ENCODE measurements at regions not wholly inside any gene's neighbourhood (a gene's known extent, or its start where the extent isn't known, plus 50 kb on each side); places are given as distances from the start of the nearest gene placed in this dataset.

GRCh38 chr16:51376080-51376479 is 225.0 kb upstream of the SALL1 start:
- Mint-ChIP-seq H3K27ac (no peak overlapping the region), H3K36me3 (no peaks in the 10 kb centered on the region), H3K4me3 (no peak overlapping the region), H3K4me1 (no peaks in the 10 kb centered on the region), H3K9me3 (ENCODE audit: low read depth) (peaks cover 5% of the 10 kb centered on the region), H3K27me3 (no peaks in the 10 kb centered on the region)
- CTCF ChIA-PET = no interaction called here
- no peak for DNase-seq
- no peak for ATAC-seq

GRCh38 chr16:51374790-51375189 is 223.7 kb upstream of the SALL1 start:
- CTCF ChIA-PET = no interaction called here
- ATAC-seq (no peak), DNase-seq (no peak)
- Mint-ChIP-seq H3K9me3 (ENCODE audit: low read depth) (peaks cover 5% of the 10 kb centered on the region), H3K36me3 (no peaks in the 10 kb centered on the region), H3K27ac (no peak overlapping the region), H3K4me3 (no peak overlapping the region), H3K27me3 (no peaks in the 10 kb centered on the region), H3K4me1 (no peaks in the 10 kb centered on the region)

DNA sequence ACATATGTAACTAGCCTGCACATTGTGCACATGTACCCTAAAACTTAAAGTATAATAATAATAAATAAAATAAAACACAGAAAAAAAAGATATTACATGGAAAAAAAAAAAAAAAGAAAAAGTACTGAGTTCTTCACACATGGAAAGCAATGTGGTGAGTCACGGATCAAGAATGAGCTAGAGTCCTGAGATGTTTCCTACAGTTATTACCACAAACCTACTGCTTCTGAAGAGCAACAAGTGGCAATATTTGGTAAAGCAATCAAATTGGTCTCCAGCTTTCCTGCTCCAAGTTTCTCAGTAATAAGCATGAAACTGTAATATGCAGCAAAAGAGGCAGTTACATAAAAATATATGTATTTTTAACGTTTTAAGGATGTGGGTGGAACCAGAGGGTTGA is 223.3 kb upstream of the SALL1 start:
- no peaks in the 10 kb centered on the region for H3K36me3 Mint-ChIP-seq
- DNase-seq = no peak
- no peak overlapping the region for H3K27ac Mint-ChIP-seq
- no peak overlapping the region for H3K4me3 Mint-ChIP-seq
- no peak for ATAC-seq
- CTCF ChIA-PET = no interaction called here
- no peaks in the 10 kb centered on the region for H3K4me1 Mint-ChIP-seq
- H3K9me3 Mint-ChIP-seq (ENCODE audit: low read depth) = peaks cover 5% of the 10 kb centered on the region
- no peaks in the 10 kb centered on the region for H3K27me3 Mint-ChIP-seq

DNA sequence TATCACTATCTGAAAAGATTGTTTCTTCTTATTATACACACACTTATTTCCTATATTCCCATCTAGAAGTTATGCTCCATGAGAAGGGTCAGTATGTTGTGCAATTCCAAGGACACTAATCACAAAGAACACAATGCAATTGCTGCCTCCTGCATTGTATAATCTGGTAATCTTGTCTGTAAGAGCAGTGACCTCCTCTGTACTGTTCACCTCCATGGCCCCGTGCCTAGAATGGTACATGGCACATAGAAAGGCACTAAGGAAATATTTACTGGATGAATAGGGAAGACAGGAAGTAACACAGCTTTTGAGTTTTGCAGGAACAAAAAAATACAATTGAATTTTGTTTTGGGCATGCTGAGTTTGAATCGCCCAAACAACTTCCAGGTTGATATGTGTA is 214.6 kb upstream of the SALL1 start:
- H3K4me3 Mint-ChIP-seq = no peak overlapping the region
- CTCF ChIA-PET = no interaction called here
- no peak for DNase-seq
- H3K27me3 Mint-ChIP-seq = no peaks in the 10 kb centered on the region
- no peak for ATAC-seq
- peaks cover 4% of the 10 kb centered on the region for H3K9me3 Mint-ChIP-seq (ENCODE audit: low read depth)
- H3K36me3 Mint-ChIP-seq = no peaks in the 10 kb centered on the region
- H3K27ac Mint-ChIP-seq = no peak overlapping the region
- H3K4me1 Mint-ChIP-seq = no peaks in the 10 kb centered on the region

GRCh38 chr16:51359141-51359955 is 208.3 kb upstream of the SALL1 start:
- no peak for DNase-seq
- no peak for ATAC-seq
- Mint-ChIP-seq H3K9me3 (ENCODE audit: low read depth) (peaks cover 4% of the 10 kb centered on the region), H3K27me3 (no peaks in the 10 kb centered on the region), H3K36me3 (no peaks in the 10 kb centered on the region), H3K4me3 (no peak overlapping the region), H3K27ac (no peak overlapping the region), H3K4me1 (no peaks in the 10 kb centered on the region)
- CTCF ChIA-PET = no interaction called here

- ATAC-seq = no peak
- Mint-ChIP-seq H3K4me1 (no peaks in the 10 kb centered on the region), H3K9me3 (ENCODE audit: low read depth) (peaks cover 2% of the 10 kb centered on the region), H3K4me3 (no peak overlapping the region), H3K27ac (no peak overlapping the region), H3K27me3 (no peaks in the 10 kb centered on the region), H3K36me3 (no peaks in the 10 kb centered on the region)
- CTCF ChIA-PET = no interaction called here
- DNase-seq = no peak
Measured at GRCh38 chr16:51357839-51358238, 206.8 kb upstream of the SALL1 start.

DNA sequence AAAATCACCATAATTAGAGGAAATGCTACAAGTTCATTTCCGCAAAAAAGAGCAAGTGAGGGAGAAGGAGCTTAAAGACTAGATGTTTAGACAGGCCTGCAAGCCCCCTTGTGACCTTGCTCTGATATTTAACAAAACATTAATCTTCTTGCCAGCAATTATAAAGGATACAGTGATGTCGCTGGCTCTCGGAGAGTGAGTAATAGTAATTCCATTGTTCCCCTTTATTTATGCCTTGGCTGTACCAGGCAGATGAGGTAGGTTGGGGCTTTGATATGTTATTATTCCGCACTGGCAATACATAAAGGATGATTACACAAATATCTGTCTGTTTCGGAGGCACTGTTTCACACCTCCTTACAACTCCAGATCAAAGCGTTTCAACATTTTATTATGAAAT is 204.8 kb upstream of the SALL1 start:
- CTCF ChIA-PET = no interaction called here
- no peak for DNase-seq
- H3K36me3 Mint-ChIP-seq = no peaks in the 10 kb centered on the region
- no peak overlapping the region for H3K27ac Mint-ChIP-seq
- ATAC-seq = no peak
- no peak overlapping the region for H3K4me3 Mint-ChIP-seq
- no peaks in the 10 kb centered on the region for H3K4me1 Mint-ChIP-seq
- H3K9me3 Mint-ChIP-seq (ENCODE audit: low read depth) = no peaks in the 10 kb centered on the region
- H3K27me3 Mint-ChIP-seq = no peaks in the 10 kb centered on the region

DNA sequence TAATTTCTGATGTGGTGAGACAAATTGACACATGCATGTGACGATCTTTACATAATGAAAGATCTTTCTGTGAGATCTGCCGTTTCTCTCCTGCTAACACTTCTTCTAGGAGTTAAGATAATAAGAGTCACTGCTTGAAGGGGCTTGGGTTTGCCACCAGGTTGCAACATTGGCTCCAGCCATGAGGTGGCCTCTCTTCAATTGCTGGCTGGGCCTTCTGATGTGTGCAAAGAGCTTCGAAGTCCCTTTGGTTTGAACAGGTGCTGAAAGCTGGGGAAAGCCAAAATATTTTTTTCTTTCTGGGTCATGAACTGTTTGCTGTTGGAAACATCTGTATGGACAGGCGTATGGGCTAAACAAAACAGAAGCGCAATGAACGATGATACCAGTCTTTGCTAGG is 204.1 kb upstream of the SALL1 start:
- H3K4me3 Mint-ChIP-seq = no peak overlapping the region

GRCh38 chr16:51353055-51353454 is 202.0 kb upstream of the SALL1 start:
- ATAC-seq (no peak), DNase-seq (no peak)
- H3K4me1 Mint-ChIP-seq = no peaks in the 10 kb centered on the region
- H3K36me3 Mint-ChIP-seq = no peaks in the 10 kb centered on the region
- H3K9me3 Mint-ChIP-seq (ENCODE audit: low read depth) = peaks cover under 1% of the 10 kb centered on the region
- H3K27me3 Mint-ChIP-seq = no peaks in the 10 kb centered on the region
- no peak overlapping the region for H3K27ac Mint-ChIP-seq
- no peak overlapping the region for H3K4me3 Mint-ChIP-seq
- CTCF ChIA-PET = no interaction called here

More for the DNA sequence above, 204.1 kb upstream of the SALL1 start:
- no peak for ATAC-seq
- Mint-ChIP-seq H3K9me3 (ENCODE audit: low read depth) (no peaks in the 10 kb centered on the region), H3K27me3 (no peaks in the 10 kb centered on the region), H3K36me3 (no peaks in the 10 kb centered on the region), H3K4me1 (no peaks in the 10 kb centered on the region), H3K27ac (no peak overlapping the region)
- DNase-seq = no peak
- CTCF ChIA-PET = no interaction called here

GRCh38 chr16:51349626-51350025 is 198.6 kb upstream of the SALL1 start:
- Mint-ChIP-seq H3K27me3 (no peaks in the 10 kb centered on the region), H3K4me1 (no peaks in the 10 kb centered on the region), H3K36me3 (no peaks in the 10 kb centered on the region), H3K27ac (no peak overlapping the region), H3K9me3 (ENCODE audit: low read depth) (peaks cover 3% of the 10 kb centered on the region), H3K4me3 (no peak overlapping the region)
- ATAC-seq = no peak
- CTCF ChIA-PET = no interaction called here
- no peak for DNase-seq

GRCh38 chr16:51343411-51343810 is 192.3 kb upstream of the SALL1 start:
- CTCF ChIA-PET = no interaction called here
- DNase-seq (no peak), ATAC-seq (no peak)
- peaks cover 6% of the 10 kb centered on the region for H3K9me3 Mint-ChIP-seq (ENCODE audit: low read depth)
- no peaks in the 10 kb centered on the region for H3K27me3 Mint-ChIP-seq
- H3K27ac Mint-ChIP-seq = no peak overlapping the region
- no peaks in the 10 kb centered on the region for H3K4me1 Mint-ChIP-seq
- no peaks in the 10 kb centered on the region for H3K36me3 Mint-ChIP-seq
- H3K4me3 Mint-ChIP-seq = no peak overlapping the region

DNA sequence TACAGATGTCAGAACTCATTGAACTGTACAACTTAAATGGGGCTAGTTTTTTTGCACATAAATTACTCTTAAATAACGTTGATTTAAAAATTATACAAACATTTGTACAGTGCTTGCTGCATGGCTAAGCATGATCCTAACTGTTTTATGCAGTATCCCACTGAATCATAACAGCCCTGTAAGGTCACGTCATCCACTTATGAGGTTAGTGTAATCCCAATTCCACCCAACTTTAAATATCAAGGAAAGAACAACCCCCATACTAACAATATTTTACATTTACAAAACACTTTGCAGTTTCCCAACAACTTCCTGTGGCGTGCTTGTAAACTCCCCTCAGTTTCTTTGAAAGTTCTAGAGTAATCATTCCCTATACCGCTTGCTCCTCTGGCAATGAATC is 190.1 kb upstream of the SALL1 start:
- no peaks in the 10 kb centered on the region for H3K27me3 Mint-ChIP-seq
- CTCF ChIA-PET = no interaction called here
- DNase-seq (no peak), ATAC-seq (no peak)
- H3K36me3 Mint-ChIP-seq = no peaks in the 10 kb centered on the region
- H3K4me1 Mint-ChIP-seq = no peaks in the 10 kb centered on the region
- H3K9me3 Mint-ChIP-seq (ENCODE audit: low read depth) = peaks cover 7% of the 10 kb centered on the region
- H3K27ac Mint-ChIP-seq = no peak overlapping the region
- H3K4me3 Mint-ChIP-seq = no peak overlapping the region

GRCh38 chr16:51337662-51338061 is 186.6 kb upstream of the SALL1 start:
- CTCF ChIA-PET = no interaction called here
- Mint-ChIP-seq H3K4me3 (no peak overlapping the region), H3K9me3 (ENCODE audit: low read depth) (peaks cover 7% of the 10 kb centered on the region), H3K4me1 (no peaks in the 10 kb centered on the region), H3K36me3 (no peaks in the 10 kb centered on the region), H3K27ac (no peak overlapping the region), H3K27me3 (no peaks in the 10 kb centered on the region)
- no peak for DNase-seq
- no peak for ATAC-seq

- Mint-ChIP-seq H3K4me3 (no peak overlapping the region), H3K27ac (no peak overlapping the region), H3K4me1 (no peaks in the 10 kb centered on the region), H3K27me3 (no peaks in the 10 kb centered on the region), H3K36me3 (no peaks in the 10 kb centered on the region), H3K9me3 (ENCODE audit: low read depth) (no peaks in the 10 kb centered on the region)
- CTCF ChIA-PET = no interaction called here
- ATAC-seq = no peak
- DNase-seq = no peak
Measured at GRCh38 chr16:51328733-51329132, 177.7 kb upstream of the SALL1 start.

- Mint-ChIP-seq H3K36me3 (no peaks in the 10 kb centered on the region), H3K4me3 (no peak overlapping the region), H3K9me3 (ENCODE audit: low read depth) (no peaks in the 10 kb centered on the region), H3K27ac (no peak overlapping the region), H3K4me1 (no peaks in the 10 kb centered on the region), H3K27me3 (no peaks in the 10 kb centered on the region)
- CTCF ChIA-PET = no interaction called here
- DNase-seq (no peak), ATAC-seq (no peak)
Measured at GRCh38 chr16:51327001-51327400, 175.9 kb upstream of the SALL1 start.

All from activated CD8-positive, alpha-beta memory T cell treated with anti-CD3 and anti-CD28 coated beads, Interleukin-2, amount 10 ng/mL, durations not matched to agents 7 days and 5 days (primary cell).